ENCODE measurements at regions not wholly inside any gene's neighbourhood (a gene's known extent, or its start where the extent isn't known, plus 50 kb on each side); places are given as distances from the start of the nearest gene placed in this dataset.
A peak's percentile ranks its signal among the peaks of the same experiment; 100 is the strongest.

DNA sequence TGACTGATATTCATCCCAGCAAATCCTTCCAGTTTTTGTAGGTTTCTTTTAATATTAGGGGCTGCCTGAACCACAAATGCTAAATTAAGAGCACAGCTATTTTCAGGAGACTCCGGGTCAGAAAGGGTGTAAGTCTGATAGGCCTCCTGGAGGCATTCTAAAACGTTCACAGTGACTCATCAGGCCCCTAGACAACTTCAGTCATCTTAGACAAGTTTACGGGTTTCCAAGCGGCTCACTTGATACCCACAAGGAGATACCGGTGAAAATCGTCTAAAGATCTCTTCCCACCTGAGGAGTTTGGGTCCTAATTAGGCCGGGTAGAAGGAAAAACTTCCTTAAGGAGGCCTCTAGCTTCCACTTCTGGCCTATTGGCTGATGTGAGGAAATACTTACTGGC is 342.7 kb upstream of the USP9Y start:
- Histone ChIP-seq H3K4me3 (ENCODE audit: low read length) (no peak overlapping the region), H3K36me3 (ENCODE audit: insufficient read depth, low read length) (no peaks in the 10 kb centered on the region), H3K27ac (ENCODE audit: low read depth in 1 of 2, low read length in 2 of 2) (no peak overlapping the region), H3K4me1 (ENCODE audit: insufficient read depth, low read length) (no peaks in the 10 kb centered on the region), H3K9me3 (ENCODE audit: control insufficient read depth in 1 of 2, insufficient read depth in 1 of 2, low read length in 2 of 2) (no peaks in the 10 kb centered on the region), H3K27me3 (ENCODE audit: control insufficient read depth in 1 of 2, insufficient read depth in 2 of 2, low read length in 2 of 2) (no peaks in the 10 kb centered on the region)
- ATAC-seq (ENCODE audit: poor library complexity) (no peak), DNase-seq (no peak)
- no peaks in the 10 kb centered on the region for H3K4me1 Mint-ChIP-seq (ENCODE audit: low read depth)
- no peaks in the 10 kb centered on the region for H3K27me3 Mint-ChIP-seq
- intact Hi-C loops (cut with DNase I, micrococcal nuclease) = no loop called here
- CTCF ChIA-PET = no interaction called here
- no peaks in the 10 kb centered on the region for H3K9me3 Mint-ChIP-seq
- H3K36me3 Mint-ChIP-seq (ENCODE audit: low read depth) = no peaks in the 10 kb centered on the region
- TF ChIP-seq, protein P1, sequence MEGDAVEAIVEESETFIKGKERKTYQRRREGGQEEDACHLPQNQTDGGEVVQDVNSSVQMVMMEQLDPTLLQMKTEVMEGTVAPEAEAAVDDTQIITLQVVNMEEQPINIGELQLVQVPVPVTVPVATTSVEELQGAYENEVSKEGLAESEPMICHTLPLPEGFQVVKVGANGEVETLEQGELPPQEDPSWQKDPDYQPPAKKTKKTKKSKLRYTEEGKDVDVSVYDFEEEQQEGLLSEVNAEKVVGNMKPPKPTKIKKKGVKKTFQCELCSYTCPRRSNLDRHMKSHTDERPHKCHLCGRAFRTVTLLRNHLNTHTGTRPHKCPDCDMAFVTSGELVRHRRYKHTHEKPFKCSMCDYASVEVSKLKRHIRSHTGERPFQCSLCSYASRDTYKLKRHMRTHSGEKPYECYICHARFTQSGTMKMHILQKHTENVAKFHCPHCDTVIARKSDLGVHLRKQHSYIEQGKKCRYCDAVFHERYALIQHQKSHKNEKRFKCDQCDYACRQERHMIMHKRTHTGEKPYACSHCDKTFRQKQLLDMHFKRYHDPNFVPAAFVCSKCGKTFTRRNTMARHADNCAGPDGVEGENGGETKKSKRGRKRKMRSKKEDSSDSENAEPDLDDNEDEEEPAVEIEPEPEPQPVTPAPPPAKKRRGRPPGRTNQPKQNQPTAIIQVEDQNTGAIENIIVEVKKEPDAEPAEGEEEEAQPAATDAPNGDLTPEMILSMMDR (IDR thresholded peaks at IDR 0.05) = no peak
- POLR2A ChIA-PET = no interaction called here
- H3K4me3 Mint-ChIP-seq = no peak overlapping the region
- no peak overlapping the region for H3K27ac Mint-ChIP-seq

DNA sequence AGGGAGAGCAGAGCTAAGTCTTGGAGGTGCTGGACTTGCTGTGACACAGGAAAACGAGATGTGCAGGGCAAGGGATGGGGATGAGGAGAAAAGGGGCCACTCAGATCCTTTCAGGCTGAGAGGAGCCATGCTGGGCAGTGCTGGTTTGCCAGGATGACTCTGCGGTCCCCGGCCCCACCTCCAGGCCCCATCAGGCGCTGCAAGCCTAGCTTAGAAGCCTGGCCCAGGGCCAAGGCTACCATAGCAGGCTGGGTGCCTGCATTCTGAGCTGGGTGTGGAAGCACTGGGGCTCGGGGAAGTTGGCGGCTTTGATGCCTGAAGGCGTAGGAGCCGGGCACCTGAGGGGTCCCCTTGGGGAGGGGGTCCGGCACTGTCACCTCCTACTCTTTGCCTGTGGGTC is 341.2 kb upstream of the USP9Y start:
- no peaks in the 10 kb centered on the region for H3K4me1 ChIP-seq (ENCODE audit: insufficient read depth, low read length)
- ChIA-PET CTCF (no interaction called here), POLR2A (no interaction called here)
- no peak overlapping the region for H3K27ac Mint-ChIP-seq
- TF ChIP-seq, protein P1 (IDR thresholded peaks at IDR 0.05) = no peak
- no peaks in the 10 kb centered on the region for H3K27me3 ChIP-seq (ENCODE audit: control insufficient read depth in 1 of 2, insufficient read depth in 2 of 2, low read length in 2 of 2)
- intact Hi-C loops (cut with DNase I, micrococcal nuclease) = no loop called here
- no peaks in the 10 kb centered on the region for H3K36me3 ChIP-seq (ENCODE audit: insufficient read depth, low read length)
- H3K27me3 Mint-ChIP-seq = no peaks in the 10 kb centered on the region
- ATAC-seq (ENCODE audit: poor library complexity) = no peak
- DNase-seq = peak in 2 of 14 experiments; percentile 0 to 6
- H3K9me3 ChIP-seq (ENCODE audit: control insufficient read depth in 1 of 2, insufficient read depth in 1 of 2, low read length in 2 of 2) = no peaks in the 10 kb centered on the region
- H3K36me3 Mint-ChIP-seq (ENCODE audit: low read depth) = no peaks in the 10 kb centered on the region
- no peak overlapping the region for H3K27ac ChIP-seq (ENCODE audit: low read depth in 1 of 2, low read length in 2 of 2)
- no peaks in the 10 kb centered on the region for H3K4me1 Mint-ChIP-seq (ENCODE audit: low read depth)
- no peaks in the 10 kb centered on the region for H3K9me3 Mint-ChIP-seq
- no peak overlapping the region for H3K4me3 Mint-ChIP-seq
- no peak overlapping the region for H3K4me3 ChIP-seq (ENCODE audit: low read length)

DNA sequence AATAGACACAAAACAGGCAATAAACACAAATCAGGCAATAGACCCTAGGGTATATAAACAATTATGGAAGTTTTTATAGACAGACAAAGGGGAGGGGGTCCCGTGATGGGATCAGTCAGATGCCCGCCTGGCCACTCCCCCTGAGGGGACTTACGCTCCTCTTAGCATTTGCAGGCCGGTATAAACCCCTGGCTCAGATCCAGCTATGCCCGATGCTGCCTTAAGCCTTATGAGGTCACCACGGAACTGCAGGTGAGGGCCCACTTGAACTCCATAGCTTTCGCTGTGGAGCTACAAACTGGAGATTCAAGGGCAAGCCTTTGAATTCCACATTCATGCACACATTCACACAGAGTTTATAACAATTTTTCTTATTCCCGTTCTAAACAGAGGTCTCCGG is 340.5 kb upstream of the USP9Y start:
- TF ChIP-seq, protein P1 (IDR thresholded peaks at IDR 0.05) = no peak
- H3K27ac ChIP-seq (ENCODE audit: low read depth in 1 of 2, low read length in 2 of 2) = no peak overlapping the region
- no peaks in the 10 kb centered on the region for H3K4me1 Mint-ChIP-seq (ENCODE audit: low read depth)
- CTCF ChIA-PET = no interaction called here
- no peaks in the 10 kb centered on the region for H3K36me3 Mint-ChIP-seq (ENCODE audit: low read depth)
- no peak overlapping the region for H3K4me3 Mint-ChIP-seq
- H3K27me3 ChIP-seq (ENCODE audit: control insufficient read depth in 1 of 2, insufficient read depth in 2 of 2, low read length in 2 of 2) = no peaks in the 10 kb centered on the region
- no peaks in the 10 kb centered on the region for H3K36me3 ChIP-seq (ENCODE audit: insufficient read depth, low read length)
- no peaks in the 10 kb centered on the region for H3K9me3 Mint-ChIP-seq
- ATAC-seq (ENCODE audit: poor library complexity) (no peak), DNase-seq (no peak)
- intact Hi-C loops (cut with DNase I, micrococcal nuclease) = no loop called here
- H3K27ac Mint-ChIP-seq = no peak overlapping the region
- H3K9me3 ChIP-seq (ENCODE audit: control insufficient read depth in 1 of 2, insufficient read depth in 1 of 2, low read length in 2 of 2) = no peaks in the 10 kb centered on the region
- H3K4me3 ChIP-seq (ENCODE audit: low read length) = no peak overlapping the region
- no peaks in the 10 kb centered on the region for H3K4me1 ChIP-seq (ENCODE audit: insufficient read depth, low read length)
- POLR2A ChIA-PET = no interaction called here
- H3K27me3 Mint-ChIP-seq = no peaks in the 10 kb centered on the region
